ENCODE measurements at regions not wholly inside any gene's neighbourhood (a gene's known extent, or its start where the extent isn't known, plus 50 kb on each side); places are given as distances from the start of the nearest gene placed in this dataset.

GRCh38 chr12:76152181-76152807, 67.8 kb upstream of the NAP1L1 start:
- no peaks in the 10 kb centered on the region for H3K36me3 Mint-ChIP-seq (ENCODE audit: unreplicated experiment)
- no peaks in the 10 kb centered on the region for H3K4me1 Mint-ChIP-seq (ENCODE audit: low read depth, unreplicated experiment)
- no peaks in the 10 kb centered on the region for H3K9me3 Mint-ChIP-seq (ENCODE audit: unreplicated experiment)
- no peak overlapping the region for H3K4me3 Mint-ChIP-seq (ENCODE audit: unreplicated experiment)
- no peak overlapping the region for H3K27ac Mint-ChIP-seq (ENCODE audit: unreplicated experiment)
- no peak for DNase-seq
- H3K27me3 Mint-ChIP-seq (ENCODE audit: unreplicated experiment) = no peaks in the 10 kb centered on the region
- TF ChIP-seq CTCF (IDR thresholded peaks at IDR 0.05; ENCODE audit: partially characterized antibody, unreplicated experiment) = no peak

DNA sequence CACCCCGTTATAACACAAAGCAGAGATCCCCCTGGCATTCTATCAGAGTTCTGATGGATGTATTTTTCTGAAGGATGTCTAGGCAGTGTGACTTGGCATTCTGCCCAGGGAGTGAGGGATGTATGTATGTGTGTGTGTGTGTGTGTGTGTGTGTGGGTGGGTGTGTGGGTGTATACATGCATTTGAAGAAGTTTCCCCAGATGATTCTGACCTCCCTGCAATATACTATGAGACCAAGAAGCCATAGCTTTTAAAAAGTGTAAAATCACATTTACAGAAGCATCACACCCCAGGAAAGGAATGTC, 59.7 kb upstream of the NAP1L1 start:
- Mint-ChIP-seq H3K9me3 (ENCODE audit: unreplicated experiment) (no peaks in the 10 kb centered on the region), H3K27ac (ENCODE audit: unreplicated experiment) (no peak overlapping the region), H3K4me1 (ENCODE audit: low read depth, unreplicated experiment) (no peaks in the 10 kb centered on the region), H3K27me3 (ENCODE audit: unreplicated experiment) (no peaks in the 10 kb centered on the region), H3K4me3 (ENCODE audit: unreplicated experiment) (no peak overlapping the region), H3K36me3 (ENCODE audit: unreplicated experiment) (no peaks in the 10 kb centered on the region)
- no peak for TF ChIP-seq CTCF (IDR thresholded peaks at IDR 0.05; ENCODE audit: partially characterized antibody, unreplicated experiment)
- no peak for DNase-seq

- H3K27ac Mint-ChIP-seq (ENCODE audit: unreplicated experiment) = no peak overlapping the region
- no peak for DNase-seq
- H3K4me1 Mint-ChIP-seq (ENCODE audit: low read depth, unreplicated experiment) = no peaks in the 10 kb centered on the region
- no peak overlapping the region for H3K4me3 Mint-ChIP-seq (ENCODE audit: unreplicated experiment)
- no peaks in the 10 kb centered on the region for H3K36me3 Mint-ChIP-seq (ENCODE audit: unreplicated experiment)
- H3K27me3 Mint-ChIP-seq (ENCODE audit: unreplicated experiment) = no peaks in the 10 kb centered on the region
- H3K9me3 Mint-ChIP-seq (ENCODE audit: unreplicated experiment) = no peaks in the 10 kb centered on the region
- no peak for TF ChIP-seq CTCF (IDR thresholded peaks at IDR 0.05; ENCODE audit: partially characterized antibody, unreplicated experiment)
Measured at GRCh38 chr12:76143343-76144244, 59.1 kb upstream of the NAP1L1 start.

DNA sequence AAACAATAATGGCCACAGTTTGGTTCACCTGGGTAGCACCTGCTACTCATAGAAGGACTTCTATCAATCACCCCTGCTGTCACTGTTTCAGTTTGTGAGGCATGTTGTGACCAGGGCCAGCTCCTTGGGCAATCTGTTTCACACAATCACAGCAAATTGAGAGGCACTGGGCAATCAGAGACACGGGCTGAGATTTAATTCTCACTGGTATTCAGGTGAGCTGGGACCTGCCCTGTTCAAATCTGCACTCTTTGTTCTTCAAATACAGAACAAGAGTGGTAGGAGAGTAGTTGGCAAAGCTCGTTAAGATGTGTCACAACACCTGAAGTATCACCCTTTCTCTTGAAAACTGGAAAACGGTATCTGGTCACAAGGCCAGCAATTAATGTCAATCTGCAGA, 57.8 kb upstream of the NAP1L1 start:
- no peaks in the 10 kb centered on the region for H3K9me3 Mint-ChIP-seq (ENCODE audit: unreplicated experiment)
- no peaks in the 10 kb centered on the region for H3K36me3 Mint-ChIP-seq (ENCODE audit: unreplicated experiment)
- no peaks in the 10 kb centered on the region for H3K27me3 Mint-ChIP-seq (ENCODE audit: unreplicated experiment)
- DNase-seq = no peak
- H3K4me1 Mint-ChIP-seq (ENCODE audit: low read depth, unreplicated experiment) = no peaks in the 10 kb centered on the region
- TF ChIP-seq CTCF (IDR thresholded peaks at IDR 0.05; ENCODE audit: partially characterized antibody, unreplicated experiment) = no peak
- no peak overlapping the region for H3K4me3 Mint-ChIP-seq (ENCODE audit: unreplicated experiment)
- H3K27ac Mint-ChIP-seq (ENCODE audit: unreplicated experiment) = no peak overlapping the region

DNA sequence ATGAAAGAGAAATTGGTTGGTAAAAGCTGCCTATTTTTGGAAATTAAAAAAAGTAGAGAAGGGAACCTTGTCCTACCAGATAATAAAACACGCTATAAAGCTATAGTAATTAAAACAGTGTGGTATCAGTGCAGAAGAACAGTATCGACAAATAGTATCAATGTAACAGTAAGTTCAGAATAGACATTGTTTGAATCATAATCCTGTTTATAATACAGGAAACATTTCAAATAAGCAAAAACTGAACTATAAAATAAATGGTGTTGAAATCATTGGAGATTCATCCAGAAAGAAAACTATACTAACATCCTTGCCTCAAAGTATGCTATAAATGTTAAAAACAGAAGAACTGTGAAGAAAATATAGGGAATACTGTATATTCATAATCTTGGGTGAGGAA, 54.2 kb upstream of the NAP1L1 start:
- H3K4me3 Mint-ChIP-seq (ENCODE audit: unreplicated experiment) = no peak overlapping the region
- H3K9me3 Mint-ChIP-seq (ENCODE audit: unreplicated experiment) = no peaks in the 10 kb centered on the region
- H3K27me3 Mint-ChIP-seq (ENCODE audit: unreplicated experiment) = no peaks in the 10 kb centered on the region
- no peaks in the 10 kb centered on the region for H3K4me1 Mint-ChIP-seq (ENCODE audit: low read depth, unreplicated experiment)
- no peak for TF ChIP-seq CTCF (IDR thresholded peaks at IDR 0.05; ENCODE audit: partially characterized antibody, unreplicated experiment)
- no peak overlapping the region for H3K27ac Mint-ChIP-seq (ENCODE audit: unreplicated experiment)
- H3K36me3 Mint-ChIP-seq (ENCODE audit: unreplicated experiment) = no peaks in the 10 kb centered on the region
- DNase-seq = no peak
